ENCODE measurements at regions not wholly inside any gene's neighbourhood (a gene's known extent, or its start where the extent isn't known, plus 50 kb on each side); places are given as distances from the start of the nearest gene placed in this dataset.
"Not testable (repeated sequence)": the region's sequence is repeated elsewhere in the genome, so short reads cannot be mapped to it uniquely, and the experiment has no call there.

DNA sequence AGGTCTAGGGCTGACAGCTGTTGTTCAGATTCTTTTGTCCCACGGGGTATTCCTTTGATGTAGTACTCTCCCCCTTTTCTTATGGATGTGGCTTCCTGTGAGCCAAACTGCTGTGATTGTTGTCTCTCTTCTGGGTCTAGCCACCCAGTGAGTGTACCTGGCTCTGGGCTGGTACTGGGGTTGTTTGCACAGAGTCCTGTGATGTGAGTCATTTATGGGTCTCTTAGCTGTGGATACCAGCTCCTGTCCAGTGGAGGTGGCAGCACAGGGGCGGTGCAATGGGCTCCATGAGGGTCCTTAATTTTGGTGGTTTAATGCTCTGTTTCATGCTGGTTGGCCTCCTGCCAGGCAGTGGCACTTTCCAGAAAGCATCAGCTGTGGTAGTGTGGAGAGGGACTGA, 161.3 kb downstream of the CAVIN4 start:
- Mint-ChIP-seq H3K36me3 (no peaks in the 10 kb centered on the region), H3K9me3 (peaks cover 7 to 18% (median 7%) of the 10 kb centered on the region in 5 donors), H3K4me3 (no peak overlapping the region), H3K4me1 (no peaks in the 10 kb centered on the region), H3K27ac (no peak overlapping the region), H3K27me3 (no peaks in the 10 kb centered on the region)
- H3K4me3 ChIP-seq (ENCODE audit: low read length), result no peak overlapping the region
- no peaks in the 10 kb centered on the region for H3K27me3 ChIP-seq (ENCODE audit: insufficient read depth, low read length, poor library complexity, severe bottlenecking)
- H3K27ac ChIP-seq (ENCODE audit: low read depth, low read length), result no peak overlapping the region
- ChIA-PET CTCF (no interaction called here), POLR2A (no interaction called here)
- no peak for DNase-seq
- no peaks in the 10 kb centered on the region for H3K36me3 ChIP-seq (ENCODE audit: insufficient read depth, low read length)
- no peaks in the 10 kb centered on the region for H3K4me1 ChIP-seq (ENCODE audit: insufficient read depth, low read length)
- H3K9me3 ChIP-seq (ENCODE audit: low read length), result no peaks in the 10 kb centered on the region

DNA sequence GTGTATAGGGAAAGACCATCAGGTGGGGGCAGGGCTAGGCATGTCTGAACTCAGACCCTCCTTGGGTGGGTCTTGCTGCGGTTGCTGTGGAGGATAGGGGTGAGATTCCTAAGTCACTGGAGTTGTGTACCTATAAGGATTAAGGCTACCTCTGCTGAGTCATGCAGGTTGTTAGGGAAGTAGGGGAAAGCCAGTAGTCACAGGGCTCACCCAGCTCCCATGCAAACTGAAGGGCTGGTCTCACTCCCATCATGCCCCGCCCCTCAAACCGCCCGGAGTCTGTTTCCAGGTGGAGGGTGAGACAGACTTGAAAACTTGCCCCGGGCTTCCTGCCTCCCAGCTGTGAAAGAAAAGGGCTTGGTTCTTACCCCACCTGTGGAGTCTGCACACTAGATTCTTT, 161.8 kb downstream of the CAVIN4 start:
- H3K9me3 ChIP-seq (ENCODE audit: low read length), result no peaks in the 10 kb centered on the region
- no peaks in the 10 kb centered on the region for H3K27me3 ChIP-seq (ENCODE audit: insufficient read depth, low read length, poor library complexity, severe bottlenecking)
- Mint-ChIP-seq H3K4me3 (no peak overlapping the region), H3K4me1 (no peaks in the 10 kb centered on the region), H3K36me3 (no peaks in the 10 kb centered on the region), H3K9me3 (peaks cover 7 to 18% (median 10%) of the 10 kb centered on the region in 5 donors), H3K27me3 (no peaks in the 10 kb centered on the region), H3K27ac (no peak overlapping the region)
- ChIA-PET CTCF (no interaction called here), POLR2A (no interaction called here)
- no peaks in the 10 kb centered on the region for H3K4me1 ChIP-seq (ENCODE audit: insufficient read depth, low read length)
- H3K36me3 ChIP-seq (ENCODE audit: insufficient read depth, low read length), result no peaks in the 10 kb centered on the region
- H3K4me3 ChIP-seq (ENCODE audit: low read length), result no peak overlapping the region
- H3K27ac ChIP-seq (ENCODE audit: low read depth, low read length), result no peak overlapping the region
- DNase-seq, result no peak

DNA sequence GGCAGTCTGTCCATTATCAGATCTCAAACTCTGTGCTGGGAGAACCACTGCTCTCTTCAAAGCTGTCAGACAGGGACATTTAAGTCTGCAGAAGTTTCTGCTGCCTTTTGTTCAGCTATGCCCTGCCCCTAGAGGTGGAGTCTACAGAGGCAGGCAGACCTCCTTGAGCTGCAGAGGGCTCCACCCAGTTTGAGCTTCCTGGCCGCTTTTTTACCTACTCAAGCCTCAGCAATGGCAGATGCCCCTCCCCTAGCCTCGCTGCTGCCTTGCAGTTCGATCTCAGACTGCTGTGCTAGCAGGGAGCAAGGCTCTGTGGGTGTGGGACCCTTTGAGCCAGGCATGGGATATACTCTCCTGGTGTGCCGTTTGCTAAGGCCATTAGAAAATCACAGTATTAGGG, 171.1 kb downstream of the CAVIN4 start:
- CTCF ChIA-PET, result interaction anchor here (1.3 kb wide), 1 partner anchor 16 kb away, joined by 3 read pairs; no protein-coding TSS in a partner anchor
- H3K27me3 Mint-ChIP-seq, result not testable (repeated sequence)

DNA sequence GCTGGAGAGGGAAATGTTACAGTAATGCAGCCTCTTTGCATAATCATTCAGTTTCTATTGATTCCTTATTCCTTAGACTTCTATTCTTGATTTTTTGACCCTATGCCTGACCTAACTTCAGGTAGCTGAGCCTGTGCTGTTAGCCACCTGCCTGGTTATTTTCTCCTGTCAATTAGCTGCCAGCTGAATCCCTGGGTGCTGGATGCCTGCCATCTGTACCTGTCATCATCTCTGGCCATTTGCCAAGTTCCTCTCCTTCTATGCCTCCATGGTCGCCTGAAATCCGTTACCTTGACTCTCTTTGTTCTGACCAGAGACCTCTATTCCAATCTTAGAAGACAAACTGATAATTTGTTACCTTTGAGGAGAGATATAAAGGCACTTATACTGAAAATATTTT, 178.3 kb downstream of the CAVIN4 start:
- ChIA-PET POLR2A (no interaction called here), CTCF (no interaction called here)
- Mint-ChIP-seq H3K27me3 (peaks cover 0 to 2% of the 10 kb centered on the region in 2 donors), H3K9me3 (peaks cover 0 to 6% (median 4%) of the 10 kb centered on the region in 5 donors), H3K4me3 (no peak overlapping the region), H3K36me3 (no peaks in the 10 kb centered on the region), H3K4me1 (no peaks in the 10 kb centered on the region), H3K27ac (no peak overlapping the region)
- no peak overlapping the region for H3K4me3 ChIP-seq (ENCODE audit: low read length)
- DNase-seq, result no peak
- H3K4me1 ChIP-seq (ENCODE audit: insufficient read depth, low read length), result no peaks in the 10 kb centered on the region
- no peak overlapping the region for H3K27ac ChIP-seq (ENCODE audit: low read depth, low read length)
- H3K36me3 ChIP-seq (ENCODE audit: insufficient read depth, low read length), result no peaks in the 10 kb centered on the region
- H3K9me3 ChIP-seq (ENCODE audit: low read length), result no peaks in the 10 kb centered on the region
- H3K27me3 ChIP-seq (ENCODE audit: insufficient read depth, low read length, poor library complexity, severe bottlenecking), result no peaks in the 10 kb centered on the region

More for the DNA sequence above, 171.1 kb downstream of the CAVIN4 start:
- H3K9me3 ChIP-seq (ENCODE audit: low read length); H3K36me3 Mint-ChIP-seq; POLR2A ChIA-PET; H3K4me3 Mint-ChIP-seq; DNase-seq; H3K4me3 ChIP-seq (ENCODE audit: low read length); H3K27ac Mint-ChIP-seq; H3K4me1 ChIP-seq (ENCODE audit: insufficient read depth, low read length); H3K27me3 ChIP-seq (ENCODE audit: insufficient read depth, low read length, poor library complexity, severe bottlenecking); H3K27ac ChIP-seq (ENCODE audit: low read depth, low read length); H3K4me1 Mint-ChIP-seq; H3K36me3 ChIP-seq (ENCODE audit: insufficient read depth, low read length): not testable (repeated sequence)
- peaks cover 0 to 20% (median 5%) of the 10 kb centered on the region in 5 donors for H3K9me3 Mint-ChIP-seq

DNA sequence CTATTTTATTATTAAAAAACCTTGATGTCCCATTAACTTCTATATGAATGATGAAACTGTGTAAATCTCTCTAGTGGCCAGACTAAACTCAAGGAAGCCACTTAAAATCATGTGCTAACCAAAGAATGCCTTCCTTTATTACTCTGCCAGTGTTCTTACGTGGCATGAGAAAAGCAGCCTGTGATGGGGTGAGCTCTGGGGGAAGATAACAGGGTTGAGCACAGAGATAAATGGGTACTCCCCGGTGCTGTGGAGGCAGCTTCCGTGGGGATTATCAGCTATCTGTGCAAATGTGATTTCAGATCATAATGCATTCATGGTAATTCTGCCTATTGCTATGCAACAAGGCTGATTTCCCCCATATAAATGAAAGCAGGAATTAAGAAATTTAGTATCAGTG, 181.3 kb downstream of the CAVIN4 start:
- no peaks in the 10 kb centered on the region for H3K36me3 Mint-ChIP-seq
- Histone ChIP-seq H3K4me1 (ENCODE audit: insufficient read depth, low read length) (no peaks in the 10 kb centered on the region), H3K4me3 (ENCODE audit: low read length) (no peak overlapping the region), H3K27ac (ENCODE audit: low read depth, low read length) (no peak overlapping the region), H3K36me3 (ENCODE audit: insufficient read depth, low read length) (no peaks in the 10 kb centered on the region), H3K27me3 (ENCODE audit: insufficient read depth, low read length, poor library complexity, severe bottlenecking) (no peaks in the 10 kb centered on the region), H3K9me3 (ENCODE audit: low read length) (no peaks in the 10 kb centered on the region)
- no peaks in the 10 kb centered on the region for H3K4me1 Mint-ChIP-seq
- ChIA-PET POLR2A (no interaction called here), CTCF (no interaction called here)
- no peaks in the 10 kb centered on the region for H3K27me3 Mint-ChIP-seq
- no peak overlapping the region for H3K4me3 Mint-ChIP-seq
- H3K27ac Mint-ChIP-seq, result no peak overlapping the region
- no peak for DNase-seq
- H3K9me3 Mint-ChIP-seq, result peaks cover 0 to 5% (median under 1%) of the 10 kb centered on the region in 5 donors

DNA sequence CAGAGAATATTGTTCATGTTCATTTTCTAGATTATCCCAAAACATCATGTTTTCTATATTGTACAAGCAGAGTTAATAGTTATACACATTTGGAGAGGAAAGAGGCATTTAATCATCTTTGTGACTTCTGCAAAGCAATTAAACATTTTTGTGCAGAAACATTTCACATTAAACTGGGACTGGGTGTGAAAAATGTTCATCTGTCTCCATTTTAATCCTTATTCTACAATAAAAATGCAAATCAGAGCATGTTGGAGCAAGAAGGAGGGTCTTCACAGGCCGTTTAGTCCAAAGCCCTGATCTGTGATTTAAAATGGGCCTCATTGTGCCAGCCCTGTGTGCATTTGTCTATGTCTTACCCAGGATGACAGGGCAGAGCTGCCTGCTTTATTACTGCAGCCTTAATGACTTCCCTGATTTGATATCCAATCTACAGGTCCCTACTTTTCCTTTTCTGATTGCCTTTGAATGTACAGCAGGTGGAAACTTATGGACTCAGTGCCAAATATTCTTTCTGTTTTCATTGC, 183.5 kb downstream of the CAVIN4 start:
- Histone ChIP-seq H3K27ac (ENCODE audit: low read depth, low read length) (no peak overlapping the region), H3K36me3 (ENCODE audit: insufficient read depth, low read length) (no peaks in the 10 kb centered on the region), H3K27me3 (ENCODE audit: insufficient read depth, low read length, poor library complexity, severe bottlenecking) (no peaks in the 10 kb centered on the region), H3K4me3 (ENCODE audit: low read length) (no peak overlapping the region), H3K4me1 (ENCODE audit: insufficient read depth, low read length) (no peaks in the 10 kb centered on the region), H3K9me3 (ENCODE audit: low read length) (no peaks in the 10 kb centered on the region)
- Mint-ChIP-seq H3K4me1 (no peaks in the 10 kb centered on the region), H3K4me3 (no peak overlapping the region), H3K27me3 (no peaks in the 10 kb centered on the region), H3K27ac (no peak overlapping the region), H3K36me3 (no peaks in the 10 kb centered on the region), H3K9me3 (peaks cover 0 to 4% (median 0%) of the 10 kb centered on the region in 5 donors)
- DNase-seq, result no peak
- CTCF ChIA-PET, result no interaction called here
- POLR2A ChIA-PET, result no interaction called here

DNA sequence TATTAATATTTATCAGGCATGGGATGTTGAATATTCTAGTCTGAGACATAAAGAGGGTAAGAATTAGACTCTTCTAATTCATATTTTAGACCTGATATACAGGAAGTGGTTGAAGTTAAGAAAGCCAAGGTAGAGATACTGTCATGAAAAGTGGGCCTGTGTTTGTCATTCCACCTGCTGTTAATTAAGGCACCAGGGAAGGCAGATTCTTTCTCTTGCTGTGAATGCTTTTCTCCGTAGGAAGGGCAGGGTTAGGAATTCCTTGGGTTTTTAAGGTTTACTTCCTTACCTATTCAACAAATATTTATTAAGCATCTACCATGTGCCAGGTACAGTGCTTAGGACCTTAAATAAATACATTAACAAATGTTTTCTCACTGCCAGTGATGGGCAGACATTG, 196.4 kb downstream of the CAVIN4 start:
- Mint-ChIP-seq H3K27ac (no peak overlapping the region), H3K27me3 (peaks cover 0 to 3% of the 10 kb centered on the region in 2 donors), H3K4me1 (no peaks in the 10 kb centered on the region), H3K4me3 (no peak overlapping the region), H3K36me3 (no peaks in the 10 kb centered on the region), H3K9me3 (peaks cover 0 to 7% (median 3%) of the 10 kb centered on the region in 5 donors)
- H3K27me3 ChIP-seq (ENCODE audit: insufficient read depth, low read length, poor library complexity, severe bottlenecking), result no peaks in the 10 kb centered on the region
- CTCF ChIA-PET, result no interaction called here
- POLR2A ChIA-PET, result no interaction called here
- DNase-seq, result no peak
- no peaks in the 10 kb centered on the region for H3K9me3 ChIP-seq (ENCODE audit: low read length)
- H3K36me3 ChIP-seq (ENCODE audit: insufficient read depth, low read length), result no peaks in the 10 kb centered on the region
- no peaks in the 10 kb centered on the region for H3K4me1 ChIP-seq (ENCODE audit: insufficient read depth, low read length)
- H3K27ac ChIP-seq (ENCODE audit: low read depth, low read length), result no peak overlapping the region
- no peak overlapping the region for H3K4me3 ChIP-seq (ENCODE audit: low read length)

DNA sequence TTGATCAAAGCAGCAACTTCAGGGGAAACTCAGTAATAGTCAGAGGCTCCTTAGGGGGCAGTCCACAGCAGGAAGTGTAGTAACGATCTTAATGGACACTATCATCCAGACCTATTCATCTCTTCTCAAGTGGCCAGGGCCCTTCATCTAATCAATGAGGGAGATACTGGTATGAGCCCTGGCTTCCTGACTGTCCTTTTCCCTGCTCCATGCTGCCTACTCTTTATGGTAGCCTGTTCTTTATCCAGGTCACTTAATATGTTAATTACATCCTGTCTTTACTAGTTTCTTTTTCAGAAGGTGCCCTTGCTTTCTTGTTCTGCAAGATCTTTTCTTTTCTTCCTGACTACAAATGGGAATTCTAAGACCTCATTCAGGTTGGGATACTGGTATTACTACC, 197.1 kb downstream of the CAVIN4 start:
- POLR2A ChIA-PET, result no interaction called here
- no peaks in the 10 kb centered on the region for H3K4me1 Mint-ChIP-seq
- no peaks in the 10 kb centered on the region for H3K9me3 ChIP-seq (ENCODE audit: low read length)

DNA sequence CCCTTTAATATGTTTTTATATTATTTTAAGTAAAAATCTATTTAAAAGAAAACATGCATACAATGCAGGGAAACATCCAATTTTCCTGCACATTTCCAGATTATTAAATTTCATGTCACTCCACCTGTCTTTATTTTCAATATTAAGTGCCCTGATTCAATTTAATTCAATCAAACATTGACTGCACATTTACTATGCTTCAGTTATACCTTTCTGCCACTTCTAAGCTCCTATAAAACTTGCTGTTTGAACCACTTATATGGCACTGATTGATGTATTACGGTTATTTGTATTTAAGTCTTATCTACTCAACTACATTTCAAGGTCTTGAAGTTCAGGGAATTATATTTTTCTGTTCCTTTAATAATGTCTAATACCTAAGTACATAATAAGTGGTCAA, 198.0 kb downstream of the CAVIN4 start:
- H3K9me3 Mint-ChIP-seq, result peaks cover 0 to 7% (median 6%) of the 10 kb centered on the region in 5 donors
- Histone ChIP-seq H3K4me1 (ENCODE audit: insufficient read depth, low read length) (no peaks in the 10 kb centered on the region), H3K36me3 (ENCODE audit: insufficient read depth, low read length) (no peaks in the 10 kb centered on the region), H3K27me3 (ENCODE audit: insufficient read depth, low read length, poor library complexity, severe bottlenecking) (no peaks in the 10 kb centered on the region), H3K4me3 (ENCODE audit: low read length) (no peak overlapping the region), H3K27ac (ENCODE audit: low read depth, low read length) (no peak overlapping the region), H3K9me3 (ENCODE audit: low read length) (no peaks in the 10 kb centered on the region)
- ChIA-PET POLR2A (no interaction called here), CTCF (no interaction called here)
- H3K36me3 Mint-ChIP-seq, result no peaks in the 10 kb centered on the region
- DNase-seq, result no peak
- peaks cover 0 to 3% of the 10 kb centered on the region in 2 donors for H3K27me3 Mint-ChIP-seq
- H3K4me1 Mint-ChIP-seq, result no peaks in the 10 kb centered on the region
- no peak overlapping the region for H3K27ac Mint-ChIP-seq
- H3K4me3 Mint-ChIP-seq, result no peak overlapping the region

More for the DNA sequence above, 197.1 kb downstream of the CAVIN4 start:
- Mint-ChIP-seq H3K9me3 (peaks cover 0 to 7% (median 3%) of the 10 kb centered on the region in 5 donors), H3K36me3 (no peaks in the 10 kb centered on the region), H3K4me3 (no peak overlapping the region), H3K27me3 (peaks cover 0 to 3% of the 10 kb centered on the region in 2 donors), H3K27ac (no peak overlapping the region)
- H3K27me3 ChIP-seq (ENCODE audit: insufficient read depth, low read length, poor library complexity, severe bottlenecking), result no peaks in the 10 kb centered on the region
- no peak overlapping the region for H3K27ac ChIP-seq (ENCODE audit: low read depth, low read length)
- no peaks in the 10 kb centered on the region for H3K36me3 ChIP-seq (ENCODE audit: insufficient read depth, low read length)
- no peak overlapping the region for H3K4me3 ChIP-seq (ENCODE audit: low read length)
- CTCF ChIA-PET, result no interaction called here
- no peak for DNase-seq
- H3K4me1 ChIP-seq (ENCODE audit: insufficient read depth, low read length), result no peaks in the 10 kb centered on the region
